BJ (cell line): ENCODE measurements at regions not wholly inside any gene's neighbourhood (a gene's known extent, or its start where the extent isn't known, plus 50 kb on each side); places are given as distances from the start of the nearest gene placed in this dataset.

Experiments
- CTCF ChIA-PET: fragments of 350-600 bp; formaldehyde crosslinking; extraction: SDS; loops from one replicate; lab custom pipeline; 2021; ENCODE audit warnings: antibody characterized with exemption, inconsistent platforms; lab: Yijun Ruan, JAX
- POLR2A ChIA-PET: fragments of 300-600 bp; sonication (Branson Sonifier 250); formaldehyde crosslinking; extraction: SDS; loops from one replicate; lab custom pipeline; 2021; ENCODE audit warnings: antibody characterized with exemption; lab: Charles Lee
- DNase-seq: peaks from one replicate; pipeline ENCODE4 v3.0.0-alpha.2; 2011; ENCODE audit warnings: low read depth
- H3K27me3 ChIP-seq: 2 replicates; pipeline ENCODE4 v1.6.0; 2011; ENCODE audit warnings: low read length; ENCODE audit not compliant: control insufficient read depth, insufficient read depth
- H3K36me3 ChIP-seq: 2 replicates; pipeline ENCODE4 v1.5.1; 2011; ENCODE audit warnings: low read length; ENCODE audit not compliant: control insufficient read depth, insufficient read depth
- H3K4me3 ChIP-seq: 2 replicates; pipeline ENCODE4 v1.5.1; 2011; ENCODE audit warnings: low read depth, mild to moderate bottlenecking, control low read depth, low read length
- CTCF ChIP-seq: IDR thresholded peaks from 2 replicates; pipeline ENCODE4 v1.5.1; 2011; ENCODE audit warnings: low read depth, mild to moderate bottlenecking, control low read depth, inconsistent platforms, low read length, moderate library complexity; ENCODE audit not compliant: insufficient read depth

- no peak for DNase-seq
- CTCF ChIA-PET: no interaction called here
Measured at GRCh38 chr3:13152826-13153710, 79.8 kb upstream of the IQSEC1 start.

GRCh38 chr3:13150624-13151023 is 77.4 kb upstream of the IQSEC1 start:
- CTCF ChIA-PET: no interaction called here
- Histone ChIP-seq H3K4me3 (no peak overlapping the region), H3K36me3 (no peaks in the 10 kb centered on the region), H3K27me3 (no peaks in the 10 kb centered on the region; the same call in 1 of the 2 replicates)
- POLR2A ChIA-PET: no interaction called here
- no peak for DNase-seq
- no peak for TF ChIP-seq CTCF

More at GRCh38 chr3:13152826-13153710, 79.8 kb upstream of the IQSEC1 start:
- Histone ChIP-seq H3K4me3 (no peak overlapping the region), H3K27me3 (no peaks in the 10 kb centered on the region; the same call in 1 of the 2 replicates), H3K36me3 (no peaks in the 10 kb centered on the region)
- no peak for TF ChIP-seq CTCF
- POLR2A ChIA-PET: no interaction called here

- Histone ChIP-seq H3K4me3 (no peak overlapping the region), H3K27me3 (no peaks in the 10 kb centered on the region; the same call in 1 of the 2 replicates), H3K36me3 (no peaks in the 10 kb centered on the region)
- no peak for TF ChIP-seq CTCF
- no peak for DNase-seq
- ChIA-PET CTCF (no interaction called here), POLR2A (no interaction called here)
Measured at GRCh38 chr3:13149330-13150108, 76.3 kb upstream of the IQSEC1 start.

GRCh38 chr3:13148561-13149329 is 75.5 kb upstream of the IQSEC1 start:
- no peak for TF ChIP-seq CTCF
- POLR2A ChIA-PET: no interaction called here
- H3K36me3 ChIP-seq: no peaks in the 10 kb centered on the region
- CTCF ChIA-PET: no interaction called here
- no peaks in the 10 kb centered on the region; the same call in 1 of the 2 replicates for H3K27me3 ChIP-seq
- H3K4me3 ChIP-seq: no peak overlapping the region
- no peak for DNase-seq
